OCI-LY1 (cell line): ENCODE measurements at regions not wholly inside any gene's neighbourhood (a gene's known extent, or its start where the extent isn't known, plus 50 kb on each side); places are given as distances from the start of the nearest gene placed in this dataset.

Source experiments
- CTCF ChIP-seq: fragments of 200-600 bp; sonication (generic), shearing (Covaris generic); IDR thresholded peaks from 2 replicates; pipeline ENCODE4 v1.5.1; 2017; ENCODE audit warnings: mild to moderate bottlenecking, antibody characterized with exemption, low read length, moderate library complexity, mixed read lengths
- EZH2 ChIP-seq: fragments of 200-600 bp; sonication (generic), shearing (Covaris generic); IDR thresholded peaks from 2 replicates; pipeline ENCODE4 v1.8.0; 2017; ENCODE audit warnings: borderline replicate concordance, mixed run types, mild to moderate bottlenecking, antibody characterized with exemption, low read length, moderate library complexity, mixed read lengths

- TF ChIP-seq CTCF (no peak), EZH2 (no peak)
Measured at GRCh38 chr4:141473026-141473540, 163.3 kb upstream of the IL15 start.
